ENCODE measurements at regions not wholly inside any gene's neighbourhood (a gene's known extent, or its start where the extent isn't known, plus 50 kb on each side); places are given as distances from the start of the nearest gene placed in this dataset.

- TF ChIP-seq, protein P1, sequence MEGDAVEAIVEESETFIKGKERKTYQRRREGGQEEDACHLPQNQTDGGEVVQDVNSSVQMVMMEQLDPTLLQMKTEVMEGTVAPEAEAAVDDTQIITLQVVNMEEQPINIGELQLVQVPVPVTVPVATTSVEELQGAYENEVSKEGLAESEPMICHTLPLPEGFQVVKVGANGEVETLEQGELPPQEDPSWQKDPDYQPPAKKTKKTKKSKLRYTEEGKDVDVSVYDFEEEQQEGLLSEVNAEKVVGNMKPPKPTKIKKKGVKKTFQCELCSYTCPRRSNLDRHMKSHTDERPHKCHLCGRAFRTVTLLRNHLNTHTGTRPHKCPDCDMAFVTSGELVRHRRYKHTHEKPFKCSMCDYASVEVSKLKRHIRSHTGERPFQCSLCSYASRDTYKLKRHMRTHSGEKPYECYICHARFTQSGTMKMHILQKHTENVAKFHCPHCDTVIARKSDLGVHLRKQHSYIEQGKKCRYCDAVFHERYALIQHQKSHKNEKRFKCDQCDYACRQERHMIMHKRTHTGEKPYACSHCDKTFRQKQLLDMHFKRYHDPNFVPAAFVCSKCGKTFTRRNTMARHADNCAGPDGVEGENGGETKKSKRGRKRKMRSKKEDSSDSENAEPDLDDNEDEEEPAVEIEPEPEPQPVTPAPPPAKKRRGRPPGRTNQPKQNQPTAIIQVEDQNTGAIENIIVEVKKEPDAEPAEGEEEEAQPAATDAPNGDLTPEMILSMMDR (IDR thresholded peaks at IDR 0.05) = no peak
- no peak for TF ChIP-seq EZH2 (IDR thresholded peaks at IDR 0.05; ENCODE audit: borderline replicate concordance, insufficient read depth, low read depth, low read length, poor library complexity, severe bottlenecking)
Measured at GRCh38 chr7:13148548-13148947, 461.1 kb downstream of the ARL4A start.
